8988T (cell line): ENCODE measurements at regions not wholly inside any gene's neighbourhood (a gene's known extent, or its start where the extent isn't known, plus 50 kb on each side); places are given as distances from the start of the nearest gene placed in this dataset.

Source experiments
- DNase-seq: peaks from one replicate; pipeline ENCODE4 v3.0.0; 2011

DNA sequence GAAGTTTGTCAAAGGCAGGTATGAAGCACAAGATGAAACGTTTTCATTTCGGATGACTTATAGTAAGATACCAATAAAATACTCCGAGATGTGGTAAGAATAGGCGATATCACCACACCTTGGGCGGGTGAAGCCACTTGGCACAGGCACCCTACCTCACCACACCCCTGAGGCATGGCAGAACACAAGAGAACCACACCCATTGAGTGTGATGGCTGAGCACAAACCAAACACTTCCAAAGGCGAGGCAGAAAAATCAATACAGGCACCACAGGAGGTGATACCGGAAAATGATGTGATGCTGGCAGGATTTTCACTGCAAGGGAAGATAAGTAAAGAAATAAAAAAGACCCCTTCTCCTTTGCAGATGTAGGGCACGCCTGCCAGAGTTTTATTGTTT is 332.9 kb upstream of the PRDM1 start:
- DNase-seq: no peak

- DNase-seq: no peak
These were observed 336.0 kb upstream of the PRDM1 start for GRCh38 chr6:105750089-105750488.

DNA sequence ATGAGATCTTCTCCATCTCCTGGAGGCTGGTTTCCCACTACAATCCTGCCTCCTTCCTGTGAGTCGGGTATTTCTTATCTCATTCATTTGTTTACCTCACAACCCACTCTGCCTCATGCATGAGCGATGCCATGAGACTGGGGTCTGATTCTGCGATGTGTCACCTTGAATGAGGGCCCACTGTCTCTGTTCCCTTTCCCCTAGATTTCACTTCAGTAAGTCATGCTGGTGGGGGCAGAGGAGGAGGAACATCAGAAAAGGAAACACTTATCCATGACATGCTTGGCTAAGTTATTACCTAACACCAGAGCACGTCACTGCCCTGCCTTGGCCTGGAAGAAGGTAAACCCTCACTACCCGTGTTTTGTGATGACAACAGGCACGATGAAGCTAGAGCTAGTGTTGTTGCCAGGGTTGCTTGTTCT is 337.4 kb upstream of the PRDM1 start:
- no peak for DNase-seq

GRCh38 chr6:105747823-105748405 is 338.2 kb upstream of the PRDM1 start:
- no peak for DNase-seq

- no peak for DNase-seq
These were observed 339.6 kb upstream of the PRDM1 start for GRCh38 chr6:105746509-105746908.

GRCh38 chr6:105746130-105746505 is 340.0 kb upstream of the PRDM1 start:
- DNase-seq: no peak

- no peak for DNase-seq
These were observed 340.5 kb upstream of the PRDM1 start for GRCh38 chr6:105745464-105746129.

DNA sequence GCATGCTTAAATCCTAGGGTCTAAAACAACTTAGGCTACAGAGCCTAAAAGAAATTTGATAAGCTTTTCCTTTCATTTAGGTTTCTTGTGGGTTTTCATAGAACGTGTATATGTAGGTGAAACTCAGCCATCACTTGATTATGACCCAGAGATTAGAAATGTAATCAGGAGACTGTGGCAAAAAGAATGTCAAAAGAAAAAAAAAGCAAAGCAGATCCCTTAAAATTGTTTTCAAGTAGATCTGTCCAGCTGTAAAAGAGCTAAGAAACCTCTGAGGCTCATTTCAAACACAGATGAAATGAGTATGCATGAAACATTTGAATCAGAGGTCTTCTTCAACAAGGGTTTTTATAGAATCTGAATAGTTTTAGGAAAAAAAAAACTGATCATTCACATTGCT is 341.3 kb upstream of the PRDM1 start:
- no peak for DNase-seq

DNA sequence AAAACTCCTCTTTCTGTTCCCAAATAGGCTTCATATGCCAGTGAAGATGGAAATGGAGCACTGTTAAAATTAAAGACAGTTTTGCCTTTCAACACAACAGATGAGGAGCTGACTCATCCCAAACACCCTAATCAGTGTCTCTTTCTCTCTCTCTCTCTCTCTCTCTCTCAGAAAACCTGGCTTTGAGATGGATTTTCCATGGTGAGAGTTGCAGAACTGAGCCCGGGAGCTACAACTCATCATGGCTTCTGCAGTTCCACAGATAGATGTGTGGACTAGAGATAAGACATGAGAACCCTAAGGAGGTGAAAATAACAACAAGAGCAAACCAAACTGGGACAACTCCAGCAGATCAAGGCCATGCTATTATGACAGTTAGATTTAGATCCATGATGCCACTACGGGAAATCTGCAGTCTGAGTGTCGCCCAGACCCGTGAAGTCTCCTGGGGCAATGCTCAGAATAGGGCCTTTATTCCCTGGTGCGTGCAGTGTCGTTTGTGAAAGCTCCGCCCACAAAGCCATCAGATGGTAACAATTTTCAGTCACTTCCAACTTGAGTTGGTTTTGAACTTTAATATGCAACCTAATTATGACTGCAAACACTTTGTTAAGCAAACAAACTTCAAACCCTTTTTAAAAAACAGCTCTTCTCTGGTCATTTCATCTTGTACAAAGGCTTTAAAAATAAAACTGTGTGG is 338.2 kb upstream of the PREP start:
- DNase-seq: no peak

- no peak for DNase-seq
These were observed 336.9 kb upstream of the PREP start for GRCh38 chr6:105739764-105740163.

DNA sequence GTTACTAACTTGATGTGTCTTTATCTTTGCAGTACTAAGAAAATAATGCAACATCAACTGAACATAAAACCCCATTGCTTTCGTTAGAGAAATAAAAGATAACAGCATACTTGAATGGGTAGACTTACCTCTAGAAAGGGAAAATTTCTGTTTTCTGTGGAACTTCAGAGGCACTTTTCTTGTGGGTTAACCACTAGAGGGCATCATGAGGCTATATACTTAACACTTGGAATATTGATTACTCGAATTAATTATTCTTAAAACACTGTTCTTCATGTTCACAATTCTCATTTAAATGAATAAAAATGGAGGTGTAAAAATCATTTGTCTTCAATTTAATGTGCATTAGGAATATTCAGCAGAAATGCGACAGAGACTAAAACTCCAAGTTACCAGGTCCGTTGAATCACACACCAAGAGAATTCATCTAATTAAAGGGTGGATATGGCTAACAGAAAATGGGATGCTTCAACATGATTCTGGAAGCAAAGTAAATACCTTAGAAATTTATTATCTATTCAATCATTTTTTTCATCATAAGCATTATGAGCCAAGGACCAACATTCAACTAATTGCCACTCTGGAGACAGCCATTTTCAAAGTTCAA is 330.8 kb upstream of the PREP start:
- DNase-seq: no peak

DNA sequence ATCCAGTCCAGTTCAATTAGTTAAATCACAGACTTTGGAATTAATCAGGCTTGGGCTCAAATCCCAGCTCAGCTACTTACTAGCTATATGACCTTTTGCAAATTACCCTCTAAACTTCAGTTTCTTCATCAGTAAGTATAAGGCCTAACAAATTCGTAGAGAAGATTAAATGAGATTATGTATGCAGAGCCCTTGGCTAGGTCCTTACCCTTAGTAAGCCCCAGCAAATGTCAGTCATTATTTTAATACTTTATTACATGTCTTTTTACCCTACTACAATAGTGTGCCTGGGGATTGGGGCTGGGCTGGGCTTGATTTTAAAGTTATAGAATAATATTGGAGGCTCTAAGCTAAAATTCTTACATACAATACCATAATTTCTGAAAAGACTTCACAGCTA is 326.1 kb upstream of the PREP start:
- no peak for DNase-seq

GRCh38 chr6:105726902-105727655 is 324.2 kb upstream of the PREP start:
- DNase-seq: no peak

GRCh38 chr6:105714846-105715245 is 312.0 kb upstream of the PREP start:
- DNase-seq: no peak

GRCh38 chr6:105713474-105714118 is 310.7 kb upstream of the PREP start:
- DNase-seq: no peak

- no peak for DNase-seq
These were observed 308.3 kb upstream of the PREP start for GRCh38 chr6:105711216-105711615.

GRCh38 chr6:105705608-105706007 is 302.7 kb upstream of the PREP start:
- no peak for DNase-seq

DNA sequence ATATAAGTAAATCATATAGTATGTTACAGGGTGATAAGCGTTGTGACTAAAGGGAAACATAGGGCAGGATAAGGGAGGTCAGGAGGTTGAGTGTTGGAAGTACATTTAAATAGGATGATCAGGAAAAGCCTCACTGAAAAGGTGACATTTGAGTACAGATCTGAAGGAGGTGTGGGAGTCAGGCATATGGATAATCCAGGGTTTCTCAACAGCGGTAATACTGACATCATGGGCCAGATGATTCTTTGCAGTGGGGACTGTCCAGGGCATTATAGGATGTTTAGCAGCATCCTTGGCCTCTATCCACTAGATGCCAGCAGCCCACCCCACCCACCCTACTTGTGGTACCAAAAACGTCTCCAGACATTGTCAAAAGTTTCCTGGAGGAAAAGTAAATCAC is 292.6 kb upstream of the PREP start:
- no peak for DNase-seq

DNA sequence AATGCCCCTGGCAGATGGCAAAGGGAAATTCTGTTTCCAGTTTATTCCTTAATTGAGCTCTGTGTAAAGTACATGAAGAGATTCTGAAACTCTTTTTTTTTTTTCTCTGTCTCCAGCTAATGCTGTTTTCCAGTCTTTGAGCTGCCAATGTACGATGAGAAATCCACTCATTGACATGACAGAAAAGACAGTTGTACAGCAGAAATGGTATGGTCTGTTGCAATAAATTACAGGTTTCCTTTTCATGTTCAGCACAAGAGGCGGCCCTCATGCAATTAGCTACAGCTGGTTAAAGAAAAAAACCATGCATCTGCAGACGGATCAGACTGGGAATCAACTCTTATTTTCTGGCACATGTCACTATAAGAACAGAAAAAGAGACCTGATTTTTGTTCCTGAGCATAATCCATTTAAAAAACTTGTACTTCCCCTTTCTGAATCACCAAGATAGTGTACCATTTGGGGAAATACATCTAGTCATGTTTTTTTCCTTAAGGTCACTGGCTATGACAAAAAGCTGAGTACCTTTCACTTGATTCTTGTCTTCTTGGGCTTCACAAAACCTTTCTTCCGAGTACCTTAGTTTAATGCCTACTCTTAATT is 289.8 kb upstream of the PREP start:
- no peak for DNase-seq

- no peak for DNase-seq
These were observed 289.1 kb upstream of the PREP start for GRCh38 chr6:105691971-105692370.

DNA sequence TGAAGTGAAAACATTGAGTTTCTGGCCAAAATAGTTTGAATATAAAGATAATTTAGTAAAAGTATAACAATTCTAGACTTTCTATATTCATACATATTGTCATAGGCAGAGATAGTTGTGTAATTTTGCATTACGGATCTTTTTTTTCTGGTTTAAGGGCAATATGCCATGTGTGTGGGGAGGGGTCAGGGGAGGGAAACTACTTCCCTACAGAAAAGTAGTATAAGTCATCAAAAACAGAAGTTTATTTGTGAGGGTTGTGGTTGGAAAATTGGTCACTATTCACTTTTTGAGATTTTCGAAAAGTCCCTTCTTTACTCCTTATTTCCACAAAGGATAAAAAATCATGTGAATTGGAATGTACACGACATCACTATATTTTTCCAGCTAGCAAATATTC is 288.2 kb upstream of the PREP start:
- DNase-seq: no peak

- DNase-seq: no peak
These were observed 285.7 kb upstream of the PREP start for GRCh38 chr6:105688573-105688972.
